Activated B cell treated with CpG ODN at 0.5 μM for 24 hours (primary cell): ENCODE measurements at regions not wholly inside any gene's neighbourhood (a gene's known extent, or its start where the extent isn't known, plus 50 kb on each side); places are given as distances from the start of the nearest gene placed in this dataset.

ENCODE experiments used
- ATAC-seq: fragments of 200-7000 bp; cut with Tn5 transposase; one replicate; pipeline ENCODE4 v1.10.0; 2021; ENCODE audit warnings: low read depth, mild to moderate bottlenecking, moderate library complexity
- CTCF ChIA-PET: fragments of 350-600 bp; sonication (Branson Sonifier 250); formaldehyde crosslinking; loops from one replicate; lab custom pipeline; 2021; ENCODE audit warnings: antibody characterized with exemption; lab: Charles Lee
- POLR2A ChIA-PET: fragments of 350-600 bp; sonication (Branson Sonifier 250); formaldehyde crosslinking; loops from one replicate; lab custom pipeline; 2021; ENCODE audit warnings: antibody characterized with exemption; lab: Charles Lee
- DNase-seq: peaks from one replicate; pipeline ENCODE4 v3.0.0; 2022
- H3K27ac Mint-ChIP-seq: one replicate; pipeline ENCODE4 v1.8.0; 2020; ENCODE audit warnings: mixed read lengths
- H3K27me3 Mint-ChIP-seq: one replicate; pipeline ENCODE4 v1.8.0; 2021; ENCODE audit warnings: mixed read lengths
- H3K36me3 Mint-ChIP-seq: one replicate; pipeline ENCODE4 v1.8.0; 2021; ENCODE audit warnings: low read depth, mixed read lengths
- H3K4me1 Mint-ChIP-seq: one replicate; pipeline ENCODE4 v1.8.0; 2021; ENCODE audit warnings: mixed read lengths
- H3K4me3 Mint-ChIP-seq: one replicate; pipeline ENCODE4 v1.8.0; 2020; ENCODE audit warnings: mild to moderate bottlenecking, mixed read lengths
- H3K9me3 Mint-ChIP-seq: one replicate; pipeline ENCODE4 v1.8.0; 2020; ENCODE audit warnings: mixed read lengths
- intact Hi-C: fragments of 100-400 bp; cut with micrococcal nuclease; formaldehyde crosslinking; loops from one replicate; pipeline ENCODE4 v1.15.1; 2024
- TF ChIP-seq, protein P1 (sequence below): fragments of 200-600 bp; IDR thresholded peaks from one replicate; pipeline ENCODE4 v1.8.0; 2022; ENCODE audit warnings: antibody characterized with exemption, mild to moderate bottlenecking

DNA sequence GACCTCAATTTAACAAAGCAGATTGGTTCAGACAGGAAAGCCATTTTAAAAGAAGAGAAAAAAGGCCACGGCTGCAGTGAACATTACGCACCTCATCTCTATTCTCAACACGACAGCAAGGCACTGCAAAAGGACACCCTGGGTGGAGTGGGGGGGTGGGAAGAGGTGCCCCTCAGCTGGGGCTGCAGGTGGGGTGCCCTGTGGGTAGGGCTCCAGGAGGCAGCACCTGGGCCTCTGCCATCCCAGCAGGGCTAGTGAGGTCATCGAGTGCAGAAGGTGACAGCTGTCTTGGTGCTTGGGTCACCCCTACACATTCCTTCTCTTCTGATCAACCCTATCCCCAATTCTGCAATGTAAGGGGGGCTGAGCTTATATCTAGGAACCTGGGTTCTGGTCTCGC lies 142.9 kb upstream of the PRMT8 start:
- intact Hi-C loops = no loop called here
- Mint-ChIP-seq H3K27me3 (peaks cover 21% of the 10 kb centered on the region), H3K27ac (no peak overlapping the region), H3K4me1 (no peaks in the 10 kb centered on the region), H3K9me3 (no peaks in the 10 kb centered on the region), H3K36me3 (no peaks in the 10 kb centered on the region), H3K4me3 (no peak overlapping the region)
- TF ChIP-seq, protein P1, sequence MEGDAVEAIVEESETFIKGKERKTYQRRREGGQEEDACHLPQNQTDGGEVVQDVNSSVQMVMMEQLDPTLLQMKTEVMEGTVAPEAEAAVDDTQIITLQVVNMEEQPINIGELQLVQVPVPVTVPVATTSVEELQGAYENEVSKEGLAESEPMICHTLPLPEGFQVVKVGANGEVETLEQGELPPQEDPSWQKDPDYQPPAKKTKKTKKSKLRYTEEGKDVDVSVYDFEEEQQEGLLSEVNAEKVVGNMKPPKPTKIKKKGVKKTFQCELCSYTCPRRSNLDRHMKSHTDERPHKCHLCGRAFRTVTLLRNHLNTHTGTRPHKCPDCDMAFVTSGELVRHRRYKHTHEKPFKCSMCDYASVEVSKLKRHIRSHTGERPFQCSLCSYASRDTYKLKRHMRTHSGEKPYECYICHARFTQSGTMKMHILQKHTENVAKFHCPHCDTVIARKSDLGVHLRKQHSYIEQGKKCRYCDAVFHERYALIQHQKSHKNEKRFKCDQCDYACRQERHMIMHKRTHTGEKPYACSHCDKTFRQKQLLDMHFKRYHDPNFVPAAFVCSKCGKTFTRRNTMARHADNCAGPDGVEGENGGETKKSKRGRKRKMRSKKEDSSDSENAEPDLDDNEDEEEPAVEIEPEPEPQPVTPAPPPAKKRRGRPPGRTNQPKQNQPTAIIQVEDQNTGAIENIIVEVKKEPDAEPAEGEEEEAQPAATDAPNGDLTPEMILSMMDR = no peak
- ChIA-PET POLR2A (no interaction called here), CTCF (no interaction called here)
- no peak for DNase-seq
- ATAC-seq = no peak

DNA sequence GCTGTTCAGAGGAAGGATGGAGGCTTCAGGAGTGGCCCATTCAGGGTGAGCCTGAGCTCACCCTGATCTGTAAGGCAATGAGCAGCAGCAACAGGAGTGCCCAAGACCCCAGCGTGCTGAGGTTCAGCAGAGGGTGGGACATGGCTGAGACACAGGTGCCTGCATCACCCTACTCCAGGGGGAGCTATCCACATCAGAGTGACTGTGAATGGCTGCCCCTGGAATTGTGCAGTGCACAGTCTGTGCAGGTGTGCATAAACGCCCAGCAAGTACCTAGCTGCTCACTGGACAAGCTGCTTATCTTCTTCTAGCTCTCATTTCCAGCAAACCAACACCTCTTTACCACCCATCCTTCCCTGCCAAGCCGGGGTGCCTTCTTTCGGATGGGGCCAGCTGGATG lies 140.6 kb upstream of the PRMT8 start:
- DNase-seq = no peak
- intact Hi-C loops = no loop called here
- H3K4me1 Mint-ChIP-seq = no peaks in the 10 kb centered on the region
- no peak overlapping the region for H3K27ac Mint-ChIP-seq
- no peak for ATAC-seq
- CTCF ChIA-PET = no interaction called here
- peaks cover 13% of the 10 kb centered on the region for H3K27me3 Mint-ChIP-seq
- TF ChIP-seq, protein P1 = no peak
- POLR2A ChIA-PET = no interaction called here
- H3K4me3 Mint-ChIP-seq = no peak overlapping the region
- H3K9me3 Mint-ChIP-seq = no peaks in the 10 kb centered on the region
- no peaks in the 10 kb centered on the region for H3K36me3 Mint-ChIP-seq

DNA sequence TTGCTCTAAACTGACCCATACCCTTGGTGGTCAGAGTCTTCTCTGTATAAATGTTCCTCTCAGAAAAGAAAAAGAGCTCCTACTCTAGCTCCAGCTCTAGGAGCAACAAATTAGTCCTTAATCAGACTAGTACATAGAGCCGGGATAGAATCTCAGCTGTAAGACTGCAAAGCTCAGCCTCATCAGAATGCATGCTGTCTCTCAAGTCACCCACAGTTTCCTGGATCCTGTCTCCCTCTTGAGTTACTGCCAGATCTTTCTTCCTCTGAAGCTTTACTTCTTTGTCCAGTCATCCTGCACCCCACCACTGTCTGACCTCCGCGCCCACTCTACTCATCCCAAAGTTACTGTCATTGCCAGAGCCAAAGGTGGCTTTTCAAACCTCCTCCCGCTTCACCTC lies 139.3 kb upstream of the PRMT8 start:
- DNase-seq = no peak
- Mint-ChIP-seq H3K9me3 (no peaks in the 10 kb centered on the region), H3K36me3 (no peaks in the 10 kb centered on the region), H3K4me3 (no peak overlapping the region), H3K4me1 (no peaks in the 10 kb centered on the region), H3K27me3 (peaks cover 17% of the 10 kb centered on the region), H3K27ac (no peak overlapping the region)
- intact Hi-C loops = no loop called here
- TF ChIP-seq, protein P1 = no peak
- POLR2A ChIA-PET = no interaction called here
- no peak for ATAC-seq
- CTCF ChIA-PET = interaction anchor here (1.0 kb wide), 1 partner anchor 51 kb away, joined by 3 read pairs; no protein-coding TSS in a partner anchor

- POLR2A ChIA-PET = no interaction called here
- intact Hi-C loops = no loop called here
Observed at GRCh38 chr12:3352230-3352629, 138.8 kb upstream of the PRMT8 start.

DNA sequence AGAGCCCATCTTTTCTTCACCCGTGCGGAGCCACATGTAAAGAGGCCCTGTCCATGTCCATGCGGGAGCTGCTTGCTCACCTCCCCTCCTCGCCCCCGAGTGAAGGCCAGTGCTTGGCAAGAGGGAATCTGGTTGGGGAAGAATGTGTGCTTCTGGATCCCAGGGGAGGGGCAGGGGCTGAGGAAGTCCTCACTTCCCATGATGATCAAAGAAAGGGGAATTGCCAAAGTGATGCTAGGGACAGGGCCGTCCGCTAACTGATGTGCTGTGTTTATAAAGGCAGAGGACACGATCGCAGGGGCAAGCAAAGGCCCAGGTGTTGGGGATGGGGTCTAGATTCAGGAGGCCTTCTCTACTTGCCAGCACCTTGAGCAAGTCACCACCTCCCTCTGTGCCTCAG lies 137.4 kb upstream of the PRMT8 start:
- no peak overlapping the region for H3K4me3 Mint-ChIP-seq
- no peaks in the 10 kb centered on the region for H3K36me3 Mint-ChIP-seq
- H3K27ac Mint-ChIP-seq = no peak overlapping the region
- ChIA-PET POLR2A (no interaction called here), CTCF (no interaction called here)
- no peaks in the 10 kb centered on the region for H3K9me3 Mint-ChIP-seq
- no peaks in the 10 kb centered on the region for H3K4me1 Mint-ChIP-seq
- intact Hi-C loops = no loop called here
- no peak for DNase-seq
- no peak for ATAC-seq
- TF ChIP-seq, protein P1 = no peak
- H3K27me3 Mint-ChIP-seq = peaks cover 14% of the 10 kb centered on the region

More at GRCh38 chr12:3352230-3352629, 138.8 kb upstream of the PRMT8 start:
- no peak overlapping the region for H3K27ac Mint-ChIP-seq
- no peaks in the 10 kb centered on the region for H3K36me3 Mint-ChIP-seq
- no peak overlapping the region for H3K4me3 Mint-ChIP-seq
- DNase-seq (no peak), ATAC-seq (no peak)
- H3K9me3 Mint-ChIP-seq = no peaks in the 10 kb centered on the region
- CTCF ChIA-PET = interaction anchor here (1.0 kb wide), 1 partner anchor 52 kb away, joined by 3 read pairs; no protein-coding TSS in a partner anchor
- no peaks in the 10 kb centered on the region for H3K4me1 Mint-ChIP-seq
- H3K27me3 Mint-ChIP-seq = peaks cover 17% of the 10 kb centered on the region
- TF ChIP-seq, protein P1 = no peak
